ENCODE measurements at regions not wholly inside any gene's neighbourhood (a gene's known extent, or its start where the extent isn't known, plus 50 kb on each side); places are given as distances from the start of the nearest gene placed in this dataset.

DNA sequence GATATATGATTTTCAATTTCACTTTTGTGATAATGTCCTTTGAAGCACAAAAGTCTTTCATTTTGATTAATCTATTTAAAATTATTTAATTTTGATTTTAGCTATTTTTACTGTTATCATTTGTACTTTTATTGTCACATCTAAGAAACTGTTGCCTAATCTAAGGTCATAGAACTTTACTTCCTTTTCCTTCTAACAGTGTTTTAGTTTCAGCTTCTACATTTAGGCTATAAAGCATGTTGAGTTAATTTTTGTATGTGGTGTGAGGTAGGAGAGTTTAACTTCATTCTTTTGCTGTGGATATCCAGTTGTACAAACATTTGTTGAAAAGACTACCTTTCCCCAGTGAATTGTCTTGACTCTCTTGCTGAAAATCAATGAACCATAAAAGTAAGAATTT is 204.5 kb downstream of the TM2D1 start:
- TF ChIP-seq, protein P1, sequence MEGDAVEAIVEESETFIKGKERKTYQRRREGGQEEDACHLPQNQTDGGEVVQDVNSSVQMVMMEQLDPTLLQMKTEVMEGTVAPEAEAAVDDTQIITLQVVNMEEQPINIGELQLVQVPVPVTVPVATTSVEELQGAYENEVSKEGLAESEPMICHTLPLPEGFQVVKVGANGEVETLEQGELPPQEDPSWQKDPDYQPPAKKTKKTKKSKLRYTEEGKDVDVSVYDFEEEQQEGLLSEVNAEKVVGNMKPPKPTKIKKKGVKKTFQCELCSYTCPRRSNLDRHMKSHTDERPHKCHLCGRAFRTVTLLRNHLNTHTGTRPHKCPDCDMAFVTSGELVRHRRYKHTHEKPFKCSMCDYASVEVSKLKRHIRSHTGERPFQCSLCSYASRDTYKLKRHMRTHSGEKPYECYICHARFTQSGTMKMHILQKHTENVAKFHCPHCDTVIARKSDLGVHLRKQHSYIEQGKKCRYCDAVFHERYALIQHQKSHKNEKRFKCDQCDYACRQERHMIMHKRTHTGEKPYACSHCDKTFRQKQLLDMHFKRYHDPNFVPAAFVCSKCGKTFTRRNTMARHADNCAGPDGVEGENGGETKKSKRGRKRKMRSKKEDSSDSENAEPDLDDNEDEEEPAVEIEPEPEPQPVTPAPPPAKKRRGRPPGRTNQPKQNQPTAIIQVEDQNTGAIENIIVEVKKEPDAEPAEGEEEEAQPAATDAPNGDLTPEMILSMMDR (IDR thresholded peaks at IDR 0.05; ENCODE audit: poor library complexity, severe bottlenecking), result no peak
- TF ChIP-seq EZH2 (IDR thresholded peaks at IDR 0.05; ENCODE audit: borderline replicate concordance, insufficient read depth, low read length, poor library complexity, severe bottlenecking) (no peak), MXI1 (conservative IDR thresholded peaks at IDR 0.05; ENCODE audit: poor library complexity, severe bottlenecking) (no peak), EP300 (conservative IDR thresholded peaks at IDR 0.05; ENCODE audit: poor library complexity, severe bottlenecking) (no peak), RAD21 (conservative IDR thresholded peaks at IDR 0.05) (no peak)
- TF ChIP-seq, protein P2, sequence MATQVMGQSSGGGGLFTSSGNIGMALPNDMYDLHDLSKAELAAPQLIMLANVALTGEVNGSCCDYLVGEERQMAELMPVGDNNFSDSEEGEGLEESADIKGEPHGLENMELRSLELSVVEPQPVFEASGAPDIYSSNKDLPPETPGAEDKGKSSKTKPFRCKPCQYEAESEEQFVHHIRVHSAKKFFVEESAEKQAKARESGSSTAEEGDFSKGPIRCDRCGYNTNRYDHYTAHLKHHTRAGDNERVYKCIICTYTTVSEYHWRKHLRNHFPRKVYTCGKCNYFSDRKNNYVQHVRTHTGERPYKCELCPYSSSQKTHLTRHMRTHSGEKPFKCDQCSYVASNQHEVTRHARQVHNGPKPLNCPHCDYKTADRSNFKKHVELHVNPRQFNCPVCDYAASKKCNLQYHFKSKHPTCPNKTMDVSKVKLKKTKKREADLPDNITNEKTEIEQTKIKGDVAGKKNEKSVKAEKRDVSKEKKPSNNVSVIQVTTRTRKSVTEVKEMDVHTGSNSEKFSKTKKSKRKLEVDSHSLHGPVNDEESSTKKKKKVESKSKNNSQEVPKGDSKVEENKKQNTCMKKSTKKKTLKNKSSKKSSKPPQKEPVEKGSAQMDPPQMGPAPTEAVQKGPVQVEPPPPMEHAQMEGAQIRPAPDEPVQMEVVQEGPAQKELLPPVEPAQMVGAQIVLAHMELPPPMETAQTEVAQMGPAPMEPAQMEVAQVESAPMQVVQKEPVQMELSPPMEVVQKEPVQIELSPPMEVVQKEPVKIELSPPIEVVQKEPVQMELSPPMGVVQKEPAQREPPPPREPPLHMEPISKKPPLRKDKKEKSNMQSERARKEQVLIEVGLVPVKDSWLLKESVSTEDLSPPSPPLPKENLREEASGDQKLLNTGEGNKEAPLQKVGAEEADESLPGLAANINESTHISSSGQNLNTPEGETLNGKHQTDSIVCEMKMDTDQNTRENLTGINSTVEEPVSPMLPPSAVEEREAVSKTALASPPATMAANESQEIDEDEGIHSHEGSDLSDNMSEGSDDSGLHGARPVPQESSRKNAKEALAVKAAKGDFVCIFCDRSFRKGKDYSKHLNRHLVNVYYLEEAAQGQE (IDR thresholded peaks at IDR 0.05; ENCODE audit: borderline replicate concordance), result no peak

All from neural cell (in vitro differentiated cells).